ENCODE measurements at regions not wholly inside any gene's neighbourhood (a gene's known extent, or its start where the extent isn't known, plus 50 kb on each side); places are given as distances from the start of the nearest gene placed in this dataset.

GRCh38 chr2:217688494-217688893 is 314.3 kb downstream of the TNS1 start:
- no peak for DNase-seq (ENCODE audit: low spot score)

- no peak for DNase-seq (ENCODE audit: low spot score)
Observed at GRCh38 chr2:217687771-217688170, 315.0 kb downstream of the TNS1 start.

- DNase-seq (ENCODE audit: low spot score): no peak
Observed at GRCh38 chr2:217685255-217685605, 317.6 kb downstream of the TNS1 start.

GRCh38 chr2:217684431-217685254 is 318.2 kb downstream of the TNS1 start:
- DNase-seq (ENCODE audit: low spot score): no peak

GRCh38 chr2:217683106-217683870 is 319.5 kb downstream of the TNS1 start:
- no peak for DNase-seq (ENCODE audit: low spot score)

GRCh38 chr2:217681791-217682190 is 321.0 kb downstream of the TNS1 start:
- DNase-seq (ENCODE audit: low spot score): no peak

GRCh38 chr2:217680381-217680780 is 322.4 kb downstream of the TNS1 start:
- DNase-seq (ENCODE audit: low spot score): no peak

GRCh38 chr2:217673627-217674026 is 329.2 kb downstream of the TNS1 start:
- DNase-seq (ENCODE audit: low spot score): no peak

GRCh38 chr2:217672472-217672871 is 330.3 kb downstream of the TNS1 start:
- DNase-seq (ENCODE audit: low spot score): no peak

GRCh38 chr2:217671871-217672270 is 330.9 kb downstream of the TNS1 start:
- DNase-seq (ENCODE audit: low spot score): no peak

- DNase-seq (ENCODE audit: low spot score): no peak
Observed at GRCh38 chr2:217671075-217671474, 331.7 kb downstream of the TNS1 start.

GRCh38 chr2:217669831-217670230 is 333.0 kb downstream of the TNS1 start:
- DNase-seq (ENCODE audit: low spot score): no peak

- no peak for DNase-seq (ENCODE audit: low spot score)
Observed at GRCh38 chr2:217667512-217667911, 335.3 kb downstream of the TNS1 start.

- DNase-seq (ENCODE audit: low spot score): no peak
Observed at GRCh38 chr2:217667035-217667434, 335.8 kb downstream of the TNS1 start.

GRCh38 chr2:217666338-217666737 is 336.5 kb downstream of the TNS1 start:
- no peak for DNase-seq (ENCODE audit: low spot score)

GRCh38 chr2:217664761-217665160 is 338.0 kb downstream of the TNS1 start:
- no peak for DNase-seq (ENCODE audit: low spot score)

- no peak for DNase-seq (ENCODE audit: low spot score)
Observed at GRCh38 chr2:217662984-217663602, 339.7 kb downstream of the TNS1 start.

- DNase-seq (ENCODE audit: low spot score): no peak
Observed at GRCh38 chr2:217661378-217661777, 341.4 kb downstream of the TNS1 start.

GRCh38 chr2:217660423-217660822 is 342.4 kb downstream of the TNS1 start:
- DNase-seq (ENCODE audit: low spot score): no peak

- no peak for DNase-seq (ENCODE audit: low spot score)
Observed at GRCh38 chr2:217658806-217659205, 344.0 kb downstream of the TNS1 start.

GRCh38 chr2:217657252-217657651 is 345.5 kb downstream of the TNS1 start:
- no peak for DNase-seq (ENCODE audit: low spot score)

GRCh38 chr2:217656316-217656715 is 346.5 kb downstream of the TNS1 start:
- no peak for DNase-seq (ENCODE audit: low spot score)

- DNase-seq (ENCODE audit: low spot score): no peak
Observed at GRCh38 chr2:217655651-217656050, 347.1 kb downstream of the TNS1 start.
